ENCODE measurements at regions not wholly inside any gene's neighbourhood (a gene's known extent, or its start where the extent isn't known, plus 50 kb on each side); places are given as distances from the start of the nearest gene placed in this dataset.

DNA sequence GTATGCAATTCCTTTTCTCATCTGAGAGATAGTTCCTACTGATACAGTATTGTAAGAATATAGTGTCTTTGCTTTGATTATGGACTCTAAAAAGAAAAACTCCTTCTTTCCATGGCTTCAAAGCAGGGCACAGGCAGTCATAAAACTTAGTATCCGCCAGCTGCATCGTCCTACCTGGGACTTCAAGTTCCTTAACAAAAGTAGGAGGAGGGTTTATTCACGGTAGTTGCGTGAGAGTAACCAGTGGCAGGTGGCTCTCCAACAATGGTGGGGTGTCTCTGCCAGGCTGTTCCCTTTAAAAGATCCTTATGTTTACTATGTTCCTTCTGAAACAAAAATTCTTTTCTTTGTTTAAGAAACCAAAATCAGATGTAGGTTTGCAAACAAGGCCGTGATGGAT is 173.5 kb upstream of the DMAC1 start:
- TF ChIP-seq POLR2A (IDR thresholded peaks at IDR 0.05), result no peak
- TF ChIP-seq, protein P1, sequence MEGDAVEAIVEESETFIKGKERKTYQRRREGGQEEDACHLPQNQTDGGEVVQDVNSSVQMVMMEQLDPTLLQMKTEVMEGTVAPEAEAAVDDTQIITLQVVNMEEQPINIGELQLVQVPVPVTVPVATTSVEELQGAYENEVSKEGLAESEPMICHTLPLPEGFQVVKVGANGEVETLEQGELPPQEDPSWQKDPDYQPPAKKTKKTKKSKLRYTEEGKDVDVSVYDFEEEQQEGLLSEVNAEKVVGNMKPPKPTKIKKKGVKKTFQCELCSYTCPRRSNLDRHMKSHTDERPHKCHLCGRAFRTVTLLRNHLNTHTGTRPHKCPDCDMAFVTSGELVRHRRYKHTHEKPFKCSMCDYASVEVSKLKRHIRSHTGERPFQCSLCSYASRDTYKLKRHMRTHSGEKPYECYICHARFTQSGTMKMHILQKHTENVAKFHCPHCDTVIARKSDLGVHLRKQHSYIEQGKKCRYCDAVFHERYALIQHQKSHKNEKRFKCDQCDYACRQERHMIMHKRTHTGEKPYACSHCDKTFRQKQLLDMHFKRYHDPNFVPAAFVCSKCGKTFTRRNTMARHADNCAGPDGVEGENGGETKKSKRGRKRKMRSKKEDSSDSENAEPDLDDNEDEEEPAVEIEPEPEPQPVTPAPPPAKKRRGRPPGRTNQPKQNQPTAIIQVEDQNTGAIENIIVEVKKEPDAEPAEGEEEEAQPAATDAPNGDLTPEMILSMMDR (IDR thresholded peaks at IDR 0.05), result no peak

Measured in adrenal gland (tissue), 5 donors.